ENCODE measurements at regions not wholly inside any gene's neighbourhood (a gene's known extent, or its start where the extent isn't known, plus 50 kb on each side); places are given as distances from the start of the nearest gene placed in this dataset.

DNA sequence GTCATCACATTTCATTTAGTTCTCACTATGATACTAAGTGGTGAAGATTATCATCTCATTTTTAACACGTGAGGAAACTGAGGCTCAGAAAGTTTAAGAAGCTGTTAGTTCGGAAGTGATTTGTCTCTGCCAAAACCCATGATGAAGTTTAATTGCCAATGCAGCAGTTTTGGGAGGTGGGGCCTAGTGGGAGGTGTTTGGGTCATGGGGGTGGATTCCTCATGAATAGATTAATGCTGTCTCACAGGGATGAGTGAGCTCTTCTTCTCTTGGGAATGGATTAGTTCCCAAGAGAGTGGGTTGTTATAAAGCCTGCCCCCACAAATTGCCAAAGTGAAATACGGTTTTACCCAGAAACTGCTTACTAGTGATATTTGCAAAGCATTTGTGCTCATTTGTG is 91.5 kb upstream of the IGF1 start:
- DNase-seq (ENCODE audit: low spot score) = no peak
- no peak for ATAC-seq (ENCODE audit: low FRiP score)
- TF ChIP-seq, protein P1, sequence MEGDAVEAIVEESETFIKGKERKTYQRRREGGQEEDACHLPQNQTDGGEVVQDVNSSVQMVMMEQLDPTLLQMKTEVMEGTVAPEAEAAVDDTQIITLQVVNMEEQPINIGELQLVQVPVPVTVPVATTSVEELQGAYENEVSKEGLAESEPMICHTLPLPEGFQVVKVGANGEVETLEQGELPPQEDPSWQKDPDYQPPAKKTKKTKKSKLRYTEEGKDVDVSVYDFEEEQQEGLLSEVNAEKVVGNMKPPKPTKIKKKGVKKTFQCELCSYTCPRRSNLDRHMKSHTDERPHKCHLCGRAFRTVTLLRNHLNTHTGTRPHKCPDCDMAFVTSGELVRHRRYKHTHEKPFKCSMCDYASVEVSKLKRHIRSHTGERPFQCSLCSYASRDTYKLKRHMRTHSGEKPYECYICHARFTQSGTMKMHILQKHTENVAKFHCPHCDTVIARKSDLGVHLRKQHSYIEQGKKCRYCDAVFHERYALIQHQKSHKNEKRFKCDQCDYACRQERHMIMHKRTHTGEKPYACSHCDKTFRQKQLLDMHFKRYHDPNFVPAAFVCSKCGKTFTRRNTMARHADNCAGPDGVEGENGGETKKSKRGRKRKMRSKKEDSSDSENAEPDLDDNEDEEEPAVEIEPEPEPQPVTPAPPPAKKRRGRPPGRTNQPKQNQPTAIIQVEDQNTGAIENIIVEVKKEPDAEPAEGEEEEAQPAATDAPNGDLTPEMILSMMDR (IDR thresholded peaks at IDR 0.05) = no peak

DNA sequence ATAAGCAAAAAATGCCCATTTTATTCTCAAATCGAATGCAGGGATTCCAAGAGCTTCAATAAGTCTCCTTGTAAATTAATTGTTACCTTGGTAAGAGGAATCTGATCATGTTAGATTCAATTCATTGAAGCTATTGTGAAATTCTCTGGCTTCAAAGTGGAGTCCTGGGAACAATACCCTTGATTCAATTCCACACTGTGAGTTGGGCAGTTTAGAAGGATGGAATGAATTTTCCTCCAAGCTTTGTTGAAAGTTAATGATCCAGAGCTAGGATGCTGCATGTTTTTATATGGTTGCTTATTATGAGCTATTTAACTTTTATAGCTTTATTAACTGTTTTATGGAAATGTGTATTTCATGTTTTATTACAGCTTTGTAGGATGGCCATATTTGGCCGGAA is 89.9 kb upstream of the IGF1 start:
- TF ChIP-seq, protein P1 (IDR thresholded peaks at IDR 0.05) = no peak
- ATAC-seq (ENCODE audit: low FRiP score) (no peak), DNase-seq (ENCODE audit: low spot score) (no peak)

DNA sequence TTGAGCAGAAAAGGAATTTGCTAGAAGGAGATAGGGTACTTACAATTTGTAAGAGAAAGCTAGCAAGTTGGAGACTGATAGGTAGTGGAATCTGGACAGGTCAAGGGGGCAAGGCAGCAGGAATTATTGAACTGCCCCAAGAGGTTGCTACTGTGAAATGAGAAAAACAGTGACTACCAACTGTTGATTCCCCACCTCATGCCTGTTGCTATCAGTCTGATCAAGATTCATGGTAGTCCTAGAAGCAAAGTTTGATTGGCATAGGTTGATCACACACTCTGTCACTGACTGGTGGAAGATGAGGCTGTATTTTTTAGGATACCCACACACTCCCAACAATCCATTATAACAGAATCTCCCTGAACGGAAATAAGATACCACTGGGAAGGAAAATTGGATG is 89.4 kb upstream of the IGF1 start:
- no peak for ATAC-seq (ENCODE audit: low FRiP score)
- DNase-seq (ENCODE audit: low spot score) = no peak
- TF ChIP-seq, protein P1 (IDR thresholded peaks at IDR 0.05) = no peak

DNA sequence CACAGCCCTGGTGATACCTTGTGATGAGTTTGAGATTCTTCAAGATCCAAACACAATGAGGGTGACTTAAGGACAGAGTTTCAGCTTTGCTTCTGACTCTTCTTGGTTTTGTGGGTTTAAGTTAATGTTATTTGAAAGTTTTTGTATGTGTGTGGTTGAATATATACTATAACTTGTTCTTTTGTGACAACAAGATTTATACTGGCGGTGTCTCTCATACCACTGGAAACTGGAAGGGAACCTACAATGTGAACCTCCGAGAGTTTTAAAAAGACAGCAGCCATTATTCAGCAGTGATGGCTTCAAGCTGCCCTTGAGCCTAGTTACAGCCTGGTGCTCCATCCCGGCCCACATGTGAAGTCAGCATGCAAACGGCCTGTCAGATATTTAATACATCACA is 87.9 kb upstream of the IGF1 start:
- ATAC-seq (ENCODE audit: low FRiP score) = no peak
- TF ChIP-seq, protein P1 (IDR thresholded peaks at IDR 0.05) = no peak
- DNase-seq (ENCODE audit: low spot score) = no peak

DNA sequence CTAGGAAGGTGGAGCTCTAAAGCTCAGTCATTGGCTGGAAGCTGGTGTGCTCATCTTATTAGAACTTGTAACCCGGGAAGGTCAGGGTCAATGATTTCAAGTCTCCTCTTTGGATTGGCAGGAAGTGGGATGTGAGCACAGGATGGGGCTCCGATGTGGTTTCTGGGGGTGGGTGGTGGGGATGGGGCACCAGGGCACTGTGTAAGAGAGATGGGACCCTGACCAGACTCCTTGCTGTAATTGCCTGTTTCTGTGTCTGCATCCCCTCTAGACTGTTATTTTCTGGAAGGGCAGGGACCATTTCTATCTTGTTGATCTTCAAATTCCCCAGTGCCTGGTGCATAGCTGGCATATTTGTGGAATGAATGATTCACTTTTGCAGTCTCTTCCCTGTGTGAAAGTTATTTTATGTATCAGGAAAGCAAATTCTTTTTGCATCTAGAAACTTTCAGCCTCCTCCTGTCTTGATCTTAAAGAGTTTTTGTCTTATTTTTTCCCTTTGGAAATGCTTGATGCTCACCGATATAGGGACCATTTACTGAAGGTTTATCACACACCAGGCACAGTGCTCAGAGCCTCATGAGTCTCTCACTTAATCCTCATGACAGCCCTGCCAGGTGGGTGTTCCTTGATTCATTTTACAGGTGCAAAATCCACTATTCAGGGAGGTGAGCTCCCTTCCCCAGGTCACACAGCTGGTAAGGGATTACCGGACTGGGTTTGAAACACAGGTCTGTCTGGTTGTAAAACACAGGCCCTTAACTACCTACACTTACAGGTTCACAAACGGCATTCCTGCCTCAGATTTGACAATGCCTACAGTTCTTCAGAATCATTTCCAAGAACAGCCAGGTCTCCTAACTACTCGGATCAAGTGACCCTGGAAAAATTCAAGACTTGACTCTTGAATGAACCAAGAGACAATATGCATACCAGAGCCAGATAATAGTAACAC is 86.9 kb upstream of the IGF1 start:
- DNase-seq (ENCODE audit: low spot score) (no peak), ATAC-seq (ENCODE audit: low FRiP score) (no peak)
- TF ChIP-seq, protein P1 (IDR thresholded peaks at IDR 0.05) = no peak

DNA sequence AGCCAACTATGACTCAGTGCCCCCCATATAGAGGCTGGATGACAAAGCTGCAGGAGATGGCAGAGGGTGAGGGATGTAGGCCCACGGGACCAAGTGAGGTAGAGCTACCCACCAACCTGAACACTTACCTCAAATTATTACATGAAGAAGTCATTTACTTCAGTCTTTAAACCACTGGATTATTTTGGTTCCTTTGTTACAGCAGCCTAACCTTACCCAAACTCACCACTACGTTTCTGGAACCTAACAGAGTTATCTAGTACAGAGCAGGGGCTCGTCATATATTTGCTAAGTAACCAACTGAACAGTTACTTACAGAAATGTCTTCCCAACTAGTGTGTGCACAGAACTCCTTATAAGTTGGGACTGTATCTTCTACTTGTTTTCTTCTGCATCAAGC is 85.2 kb upstream of the IGF1 start:
- DNase-seq (ENCODE audit: low spot score) = no peak
- TF ChIP-seq, protein P1 (IDR thresholded peaks at IDR 0.05) = no peak

DNA sequence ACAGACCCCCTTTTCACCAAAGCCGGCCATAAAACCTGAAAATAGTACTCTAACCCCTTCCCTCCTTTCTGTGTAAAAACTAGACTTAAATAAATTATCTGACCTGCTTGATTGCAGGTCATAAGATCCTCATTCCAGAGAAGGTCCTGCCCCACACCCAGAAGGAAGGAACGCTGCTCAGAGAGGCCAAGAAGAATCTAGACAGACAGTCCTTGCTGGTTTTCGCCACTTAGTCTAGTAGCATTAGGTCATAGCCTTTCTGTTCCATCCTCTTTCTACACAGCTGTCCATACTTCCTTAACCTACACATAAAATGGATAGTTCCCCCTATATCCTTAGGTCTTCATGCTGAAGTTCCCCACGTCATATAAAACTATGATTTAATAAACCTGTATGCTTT is 83.7 kb upstream of the IGF1 start:
- no peak for DNase-seq (ENCODE audit: low spot score)
- ATAC-seq (ENCODE audit: low FRiP score) = no peak
- TF ChIP-seq, protein P1 (IDR thresholded peaks at IDR 0.05) = no peak

More for the DNA sequence above, 85.2 kb upstream of the IGF1 start:
- ATAC-seq (ENCODE audit: low FRiP score) = no peak

All from omental fat pad (tissue), 3 donors.